GM18508 (cell line): ENCODE measurements at regions not wholly inside any gene's neighbourhood (a gene's known extent, or its start where the extent isn't known, plus 50 kb on each side); places are given as distances from the start of the nearest gene placed in this dataset.

Source experiments
- ATAC-seq: cut with Tn5 transposase; IDR thresholded peaks from one replicate; pipeline ENCODE4 v1.9.1; 2021; ENCODE audit warnings: moderate number of reproducible peaks; ENCODE audit not compliant: insufficient read depth, unreplicated experiment

DNA sequence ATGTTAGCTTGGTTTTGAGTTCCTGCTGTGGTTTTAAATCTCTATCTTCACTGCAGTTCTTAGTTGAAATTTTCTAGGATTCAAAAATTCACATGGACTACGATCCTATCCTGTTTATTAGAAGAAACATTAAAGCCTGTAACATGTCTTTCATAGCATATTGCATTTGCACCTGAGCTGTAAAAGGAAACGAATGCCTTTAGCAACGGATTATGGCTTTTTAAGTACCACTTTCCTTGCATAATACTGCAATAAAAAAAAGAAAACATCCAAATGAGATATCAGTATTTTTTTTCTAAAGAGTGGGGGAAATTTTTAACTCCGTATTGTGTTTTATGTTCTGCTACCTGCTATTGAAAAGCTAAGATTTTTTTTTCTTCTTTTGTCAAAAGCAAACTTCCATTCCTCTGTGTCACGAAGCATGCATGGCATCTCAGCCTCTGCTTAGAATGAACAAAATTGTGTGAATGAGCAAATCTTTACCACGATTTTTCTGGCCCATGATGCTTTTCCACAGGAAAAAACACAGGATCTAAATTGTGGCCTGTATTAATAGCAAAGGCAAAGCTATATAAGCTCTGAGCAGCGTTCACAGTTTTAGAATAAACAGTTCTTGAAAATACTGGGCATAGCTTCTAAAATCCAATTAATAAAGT lies 110.0 kb upstream of the CDIN1 start:
- no peak for ATAC-seq

DNA sequence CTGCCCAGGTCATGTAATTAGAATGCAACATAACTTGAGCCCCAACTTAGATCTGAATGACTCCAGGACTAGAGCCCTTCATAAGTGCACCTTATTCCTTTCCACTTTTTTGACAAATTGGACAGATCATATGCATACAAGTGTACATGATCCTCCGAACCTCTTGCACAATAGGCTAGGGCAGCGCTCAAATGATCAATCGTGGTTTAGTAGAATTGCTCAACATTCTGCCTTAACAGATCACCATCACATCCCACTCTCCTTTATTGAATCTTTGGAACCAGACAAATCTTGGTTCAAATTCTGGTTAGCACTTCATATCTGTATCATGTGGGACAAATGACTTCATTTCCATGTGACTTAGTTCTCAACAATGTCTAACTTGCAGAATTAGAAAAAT lies 106.8 kb upstream of the CDIN1 start:
- ATAC-seq, result no peak

DNA sequence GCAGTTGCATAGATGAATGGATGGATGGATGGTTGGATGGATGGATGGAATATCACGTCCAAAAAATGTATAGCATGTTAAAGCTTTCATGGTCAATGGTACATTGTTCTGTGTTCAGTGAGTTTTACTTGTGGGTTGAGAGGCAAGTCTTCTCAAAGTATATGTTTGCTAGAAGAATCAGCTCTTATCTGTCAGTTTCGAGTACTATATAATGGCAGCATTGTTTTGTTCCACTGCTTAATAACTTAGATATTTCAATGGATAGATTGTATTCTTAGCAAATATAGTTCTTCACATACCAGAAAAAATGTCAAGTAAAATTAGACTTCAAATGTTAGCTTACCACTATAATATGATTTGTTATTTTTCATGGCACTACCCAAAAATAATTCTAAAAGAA lies 100.9 kb upstream of the CDIN1 start:
- ATAC-seq, result no peak

DNA sequence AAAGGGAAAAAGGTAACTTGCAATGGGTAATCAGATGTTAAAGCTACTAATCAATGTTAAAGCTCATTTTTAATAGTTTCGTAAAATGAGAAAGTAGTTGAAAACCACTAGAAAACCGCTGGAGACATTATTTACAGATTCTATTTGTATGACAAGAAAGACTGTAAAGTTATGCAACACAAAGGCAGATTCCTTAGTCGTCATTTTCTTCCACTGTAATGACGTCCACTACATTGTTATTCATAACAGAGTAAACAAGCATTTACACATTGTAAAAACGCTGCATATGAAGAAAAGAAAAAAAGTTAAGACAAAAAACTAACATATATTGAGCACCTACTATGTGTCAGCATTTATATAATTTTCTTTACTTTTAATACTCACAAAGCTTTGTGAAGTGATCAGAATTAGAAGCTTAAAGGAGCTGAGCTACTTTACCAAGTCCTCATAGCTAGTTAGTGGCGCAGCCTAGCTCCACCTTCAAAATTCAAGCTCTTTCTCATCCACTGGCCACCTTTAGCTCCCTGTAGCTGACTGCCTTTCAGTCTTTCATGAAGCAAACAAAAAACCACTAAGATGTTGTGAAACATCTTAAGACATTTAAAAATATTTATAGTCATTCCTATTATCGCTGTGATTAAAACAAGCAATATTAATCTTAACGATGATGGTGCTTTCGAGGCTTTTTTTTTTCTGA lies 100.1 kb upstream of the CDIN1 start:
- no peak for ATAC-seq

DNA sequence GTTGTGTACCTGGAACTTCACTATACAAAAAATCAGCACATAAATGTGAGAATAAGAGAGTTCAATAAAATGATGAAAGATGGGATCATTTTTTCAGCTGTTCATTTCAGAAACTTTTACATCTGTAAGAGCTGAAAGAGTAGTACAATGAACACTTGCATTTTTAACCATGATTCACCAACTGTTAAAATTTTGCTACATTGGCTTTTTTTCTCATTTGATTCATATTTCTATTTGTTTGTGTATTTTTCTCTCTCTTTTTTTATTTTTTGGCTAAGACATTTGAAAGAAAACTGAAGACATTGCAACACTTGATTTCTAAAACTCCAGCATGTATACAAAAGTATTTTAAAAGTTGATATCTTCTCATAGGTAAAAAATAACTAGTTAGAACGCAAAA lies 98.3 kb upstream of the CDIN1 start:
- no peak for ATAC-seq

DNA sequence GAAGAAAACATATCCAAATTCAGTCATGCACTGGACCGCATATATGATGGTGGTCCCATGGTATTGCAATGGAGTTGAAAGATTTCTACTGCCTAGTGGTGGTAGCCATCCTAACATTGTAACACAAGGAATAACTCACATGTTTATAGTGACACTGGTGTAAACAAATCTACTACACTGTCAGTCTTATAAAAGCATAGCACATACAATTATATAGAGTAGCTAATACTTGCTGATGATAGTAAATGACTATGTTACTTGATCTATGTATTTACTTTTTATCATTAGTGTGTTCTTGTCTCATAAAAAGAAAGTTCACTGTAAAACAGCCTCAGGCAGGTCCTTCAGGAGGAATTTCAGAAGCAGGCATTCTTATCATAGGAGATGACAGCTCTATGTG lies 96.0 kb upstream of the CDIN1 start:
- no peak for ATAC-seq

DNA sequence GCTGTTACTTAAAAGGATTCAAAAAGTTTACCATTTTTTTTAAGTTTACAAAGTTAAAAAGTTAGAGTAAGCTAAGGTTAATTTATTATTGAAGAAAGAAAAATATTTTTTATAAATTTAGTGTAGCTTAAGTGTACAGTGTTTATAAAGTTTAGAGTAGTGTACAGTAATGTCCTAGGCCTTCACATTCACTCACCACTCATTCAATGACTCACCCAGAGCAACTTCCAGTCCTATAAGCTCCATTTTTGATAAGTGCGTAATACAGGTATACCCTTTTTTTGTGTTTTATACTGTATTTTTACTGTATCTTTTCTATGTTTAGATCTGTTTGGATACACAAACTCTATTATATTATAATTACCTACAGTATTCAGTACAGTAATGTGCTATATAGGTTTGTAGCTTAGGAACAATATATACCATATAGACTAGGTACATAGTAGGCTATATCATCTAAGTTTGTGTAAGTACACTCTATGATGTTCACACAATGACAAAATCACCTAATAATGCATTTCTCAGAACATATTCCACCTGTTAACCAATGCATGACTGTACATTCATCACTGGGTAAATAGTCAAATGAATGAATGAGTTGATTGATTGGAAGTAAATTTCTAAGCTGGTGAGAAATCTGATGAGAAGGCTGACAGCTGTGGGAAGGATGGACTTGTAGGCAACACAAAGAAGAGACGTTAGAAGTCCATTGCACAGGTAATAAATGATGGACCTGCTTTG lies 95.2 kb upstream of the CDIN1 start:
- no peak for ATAC-seq

DNA sequence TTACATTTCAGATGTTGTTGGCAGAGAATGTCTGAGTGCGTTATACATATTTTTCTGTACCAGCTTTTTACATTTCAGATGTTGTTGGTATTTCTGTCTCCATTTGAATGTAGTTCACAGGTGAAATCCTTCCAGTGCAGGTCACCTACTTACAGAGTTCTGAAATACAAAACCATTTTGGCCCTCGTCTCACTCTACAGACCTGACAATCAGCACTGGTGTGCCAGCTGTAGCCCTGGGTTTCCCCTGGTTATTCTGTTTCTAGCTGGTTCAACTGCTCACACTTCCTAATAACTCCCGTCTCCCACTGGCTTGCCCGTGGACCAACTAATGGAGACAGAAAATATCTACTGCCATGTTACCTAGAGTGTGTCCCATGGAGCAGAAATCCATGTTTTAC lies 87.5 kb upstream of the CDIN1 start:
- no peak for ATAC-seq

DNA sequence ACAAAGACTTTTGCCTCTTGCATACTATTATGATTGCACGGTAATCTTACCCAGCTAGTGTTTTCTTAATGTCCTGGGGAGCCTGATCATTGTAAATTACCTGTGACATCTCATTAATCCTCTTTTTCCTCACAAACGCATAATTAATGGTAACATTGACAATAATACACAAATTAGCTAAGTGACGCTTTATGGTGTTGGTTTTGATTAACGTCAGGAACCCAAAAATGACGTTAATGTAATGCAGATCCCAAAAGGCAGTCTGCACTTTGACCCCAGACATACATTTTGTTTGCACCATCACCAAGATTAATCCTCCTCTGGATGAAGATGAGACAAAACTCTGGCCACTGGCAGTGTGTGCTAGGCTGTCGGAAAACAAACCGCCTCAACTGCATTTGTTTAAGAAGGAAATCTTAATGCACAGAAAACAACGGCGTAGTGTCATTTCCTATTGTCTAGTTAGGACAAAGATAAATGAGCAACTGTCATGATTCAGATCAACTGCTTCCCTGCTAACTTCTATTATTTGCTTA lies 83.9 kb upstream of the CDIN1 start:
- no peak for ATAC-seq

DNA sequence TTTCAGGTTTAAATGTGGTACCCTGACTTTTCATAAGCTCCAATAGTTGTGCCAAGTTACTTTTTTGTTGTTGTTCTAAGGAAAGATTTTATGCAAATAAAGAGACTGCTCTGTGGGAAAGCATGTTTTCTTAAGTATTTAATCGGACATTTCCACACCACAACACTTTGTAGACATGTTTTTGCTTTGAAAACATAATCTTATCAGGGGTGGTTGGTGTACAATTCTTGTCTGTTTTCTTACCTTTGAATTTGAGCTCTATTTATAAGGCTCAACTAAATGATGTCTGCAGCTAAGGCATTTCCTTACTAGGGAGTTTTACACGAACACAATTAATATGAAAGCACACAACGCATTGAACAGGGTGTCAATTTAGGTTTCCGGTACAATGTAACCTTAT lies 81.5 kb upstream of the CDIN1 start:
- no peak for ATAC-seq

DNA sequence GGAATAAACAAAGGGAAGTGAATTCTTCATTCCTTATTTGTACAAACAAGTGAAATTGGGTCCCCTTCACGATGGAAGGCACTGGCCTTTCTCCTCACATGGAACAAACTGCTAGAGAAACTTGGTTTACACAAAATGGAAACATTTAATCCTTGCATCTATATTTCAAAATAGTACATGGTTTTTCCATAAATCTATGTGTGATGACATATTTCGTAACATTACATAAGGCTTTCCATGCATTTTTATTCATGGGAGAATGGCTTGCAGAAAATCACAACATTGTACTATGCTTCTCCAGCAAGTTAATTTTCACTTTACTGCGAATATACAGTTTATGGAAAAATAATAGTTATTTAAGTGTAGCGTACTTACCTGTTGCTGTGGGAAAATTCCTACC lies 81.0 kb upstream of the CDIN1 start:
- no peak for ATAC-seq

DNA sequence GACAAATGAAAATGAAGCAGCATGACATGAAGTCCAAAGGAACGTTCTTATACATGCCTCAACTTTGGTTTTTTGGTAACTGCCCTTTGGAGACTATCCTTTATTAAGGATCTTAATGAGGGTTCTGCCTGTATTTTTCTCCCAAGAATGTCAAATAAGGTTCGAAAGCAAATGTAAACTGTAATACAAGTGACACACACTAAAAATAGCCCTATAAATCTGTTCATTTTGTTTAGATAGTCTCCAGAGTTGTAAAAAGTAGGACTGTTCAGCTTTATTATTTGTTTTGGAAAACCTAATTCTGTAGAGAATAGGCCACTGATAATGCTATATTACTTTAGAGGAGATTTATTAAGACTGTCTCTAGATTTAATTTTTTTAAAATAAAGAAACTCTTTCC lies 80.5 kb upstream of the CDIN1 start:
- ATAC-seq, result no peak

DNA sequence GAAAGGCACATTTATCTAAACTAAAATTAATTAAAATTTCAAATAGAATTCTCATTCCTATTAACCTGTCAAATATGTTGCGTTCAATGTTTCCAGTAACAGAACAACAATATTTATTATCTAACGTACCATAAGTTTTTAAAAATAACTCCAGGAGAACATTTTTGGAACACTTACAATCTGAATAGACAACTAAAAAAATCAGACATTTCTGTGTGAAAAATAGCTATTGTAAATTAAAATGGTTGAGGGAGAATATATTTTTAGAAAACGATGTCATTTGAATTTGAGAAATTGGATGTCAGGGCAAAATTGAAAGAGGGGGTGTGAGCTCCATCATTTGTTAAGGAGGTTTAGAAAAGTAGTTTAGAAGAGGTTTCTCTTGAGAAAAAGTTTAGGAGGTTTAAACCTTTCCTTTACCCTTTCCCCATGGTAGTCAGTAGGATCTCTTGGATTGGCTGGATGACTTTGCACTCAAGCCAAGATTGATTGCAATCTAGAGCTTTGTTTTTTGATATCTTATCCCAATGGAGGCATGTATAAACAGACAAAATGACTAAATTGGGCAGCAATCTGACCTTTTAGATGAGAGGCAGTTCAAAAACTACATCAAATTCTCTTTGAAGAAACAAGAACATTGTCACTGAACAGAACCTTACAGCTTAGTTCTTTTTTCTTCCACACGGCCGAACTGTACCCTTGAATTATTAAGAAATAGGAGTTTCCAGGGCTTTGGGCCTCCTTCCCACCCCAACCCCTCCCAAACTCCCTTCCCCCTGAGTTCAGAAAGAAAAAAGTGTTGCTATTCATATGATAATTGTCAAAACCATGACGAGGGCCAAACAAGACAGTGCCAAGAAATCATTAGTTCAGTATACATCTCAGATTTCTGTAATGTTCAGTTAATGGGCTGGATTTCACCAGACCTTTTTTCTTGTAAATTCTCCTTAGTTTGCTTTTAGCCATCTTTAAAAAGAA lies 79.7 kb upstream of the CDIN1 start:
- ATAC-seq, result no peak

DNA sequence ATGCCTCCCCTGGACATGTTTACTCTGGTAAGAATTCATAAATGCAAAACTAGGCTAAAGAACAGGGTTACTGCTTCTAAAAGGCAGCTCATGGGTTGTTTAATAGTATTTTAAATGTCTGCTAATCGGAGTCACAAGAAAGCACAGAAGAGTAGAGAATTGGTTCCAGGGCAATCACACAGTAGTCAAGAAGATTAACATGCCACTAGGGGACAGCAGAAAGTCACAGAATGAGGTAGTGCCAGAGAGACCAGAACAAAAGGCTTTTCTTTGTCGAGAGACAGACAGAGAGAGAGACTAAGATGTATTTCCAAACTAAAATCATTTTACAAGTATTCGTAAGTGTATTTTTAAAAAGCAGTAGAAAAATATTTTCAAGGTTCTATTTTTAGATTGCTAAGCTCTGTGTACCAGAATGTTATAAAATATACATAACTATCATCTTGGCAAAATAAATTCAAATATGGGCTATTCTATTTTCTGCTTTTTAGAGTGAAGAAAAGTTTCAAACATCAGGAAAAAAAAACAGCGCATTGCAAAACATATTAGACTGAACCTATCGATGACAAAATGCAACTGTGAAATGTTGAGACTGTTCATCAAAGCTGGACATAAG lies 78.3 kb upstream of the CDIN1 start:
- peak; percentile 73 for ATAC-seq

DNA sequence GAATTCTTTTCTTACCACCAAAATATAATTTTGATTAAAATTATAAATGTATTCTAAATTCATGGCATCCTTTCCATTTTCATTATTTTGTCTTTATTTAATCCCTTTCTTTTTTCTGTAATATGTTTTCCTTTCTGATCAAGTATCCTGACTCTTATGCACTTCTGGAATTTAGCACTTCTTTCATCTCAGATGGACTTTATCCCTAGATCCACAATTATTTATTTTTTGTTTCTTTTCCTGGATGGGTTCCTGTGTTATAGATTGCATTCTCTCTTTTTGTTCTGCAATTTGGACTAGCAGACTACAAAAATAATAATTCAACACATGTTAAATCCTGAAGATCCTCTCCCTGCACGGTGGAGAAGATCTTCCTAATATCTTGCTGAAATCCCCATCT lies 76.9 kb upstream of the CDIN1 start:
- no peak for ATAC-seq

DNA sequence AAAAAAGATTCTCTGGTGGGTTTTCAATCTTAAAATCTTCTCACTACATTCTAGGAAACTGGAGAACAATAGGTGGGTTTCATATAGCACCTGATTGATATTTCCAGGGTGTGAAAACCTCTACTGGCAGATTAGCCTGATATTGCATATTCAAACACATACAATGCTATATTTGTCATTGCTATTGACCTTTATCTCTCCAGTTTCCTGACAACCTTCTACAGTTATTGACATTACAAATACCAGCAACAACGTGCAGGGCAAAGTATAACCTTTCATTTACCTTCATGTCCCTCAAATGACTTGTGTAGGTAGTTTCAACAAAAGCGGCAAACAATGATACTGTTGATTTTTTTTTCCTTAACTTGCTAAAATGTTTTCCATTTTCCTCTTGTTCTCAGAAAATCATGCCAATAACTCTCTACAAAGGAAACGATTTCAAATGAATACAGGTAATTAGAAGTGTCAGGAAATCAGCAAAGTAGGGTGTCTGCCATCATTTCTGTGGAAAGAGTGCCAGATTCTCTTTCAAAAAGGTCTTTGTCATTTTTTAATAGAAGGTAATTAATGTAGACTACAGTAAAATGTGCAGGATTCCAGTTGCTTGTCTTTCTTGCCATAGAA lies 72.6 kb upstream of the CDIN1 start:
- no peak for ATAC-seq

DNA sequence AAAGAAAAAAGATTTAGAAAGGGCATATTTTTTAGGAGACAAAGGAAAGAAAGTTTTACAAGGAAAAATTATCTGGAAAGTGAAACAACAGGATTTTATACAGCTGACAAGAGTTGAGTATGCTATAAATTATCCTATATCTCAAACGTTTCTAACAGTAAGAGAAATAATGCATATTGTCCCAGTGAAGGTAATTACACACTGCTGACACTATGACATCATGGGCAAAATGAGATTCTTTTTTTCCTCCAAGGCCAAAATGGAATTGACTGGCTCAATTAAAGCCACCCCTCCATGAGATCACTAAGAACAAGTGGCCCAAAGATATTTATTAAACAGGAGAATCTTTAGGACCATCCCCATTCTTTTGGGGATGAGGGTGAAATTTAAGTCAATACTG lies 72.0 kb upstream of the CDIN1 start:
- ATAC-seq, result no peak

DNA sequence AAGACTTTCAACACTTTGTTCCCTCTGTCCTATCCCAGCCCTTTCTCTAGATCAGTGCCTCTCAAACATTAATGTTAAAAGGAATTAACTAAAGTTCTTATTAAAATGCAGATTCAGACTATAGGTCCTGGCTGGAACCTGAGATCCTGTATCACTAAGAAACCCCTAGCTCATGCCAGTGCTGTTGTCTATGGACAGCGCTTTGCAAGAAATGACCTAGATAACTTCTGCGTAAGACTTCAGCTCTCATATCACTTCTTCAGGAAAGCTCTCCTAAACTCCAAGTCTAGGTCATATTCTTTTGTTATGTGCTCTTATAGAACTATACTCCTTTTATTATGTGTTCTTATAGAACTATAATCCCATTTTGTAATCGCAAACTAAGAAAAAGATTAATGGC lies 67.8 kb upstream of the CDIN1 start:
- no peak for ATAC-seq

DNA sequence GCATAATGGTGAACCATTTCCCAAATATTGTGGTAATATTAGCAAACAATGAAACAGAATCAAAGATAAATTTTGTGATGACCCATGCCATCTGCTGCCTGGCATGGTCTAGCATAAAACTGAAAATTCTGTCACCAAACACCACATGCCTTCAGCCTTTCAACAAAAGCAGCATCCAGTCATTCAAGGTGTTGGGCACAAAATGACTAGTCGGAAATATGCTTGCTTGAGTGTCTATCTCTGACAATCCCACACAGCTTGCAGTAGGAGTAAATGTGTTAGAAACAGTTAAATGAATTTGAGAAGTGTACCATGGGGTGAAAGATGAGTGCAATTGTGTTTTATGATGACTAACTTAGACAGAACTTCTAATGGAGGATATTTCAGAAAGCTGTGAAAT lies 61.7 kb upstream of the CDIN1 start:
- ATAC-seq, result no peak
